ENCODE measurements at regions not wholly inside any gene's neighbourhood (a gene's known extent, or its start where the extent isn't known, plus 50 kb on each side); places are given as distances from the start of the nearest gene placed in this dataset.
"Not testable (repeated sequence)": the region's sequence is repeated elsewhere in the genome, so short reads cannot be mapped to it uniquely, and the experiment has no call there.

DNA sequence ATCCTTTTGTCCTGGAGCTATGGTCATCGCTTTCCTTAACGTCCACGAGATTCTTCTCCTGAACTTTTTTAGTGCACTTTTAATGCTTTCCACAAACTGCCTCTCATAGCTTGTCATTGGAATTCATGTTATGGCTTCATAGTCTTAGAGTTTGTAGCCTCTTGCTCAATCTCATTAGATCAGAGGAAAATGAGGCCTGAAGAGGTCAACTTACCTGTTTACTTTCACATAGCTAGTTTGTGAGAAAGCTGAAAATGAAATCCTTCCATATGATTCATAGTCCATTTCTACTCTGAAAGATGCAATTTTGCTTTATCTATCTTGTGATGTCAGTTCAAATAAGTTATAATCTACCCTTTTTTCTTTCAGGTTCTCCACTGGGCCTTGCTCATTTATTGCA lies 1747.2 kb upstream of the RAG2 start:
- Histone ChIP-seq H3K4me1 (ENCODE audit: insufficient read depth, low read length) (no peaks in the 10 kb centered on the region), H2BK5ac (ENCODE audit: insufficient read length, low read length) (no peak overlapping the region), H3K56ac (ENCODE audit: insufficient read length, low read depth, low read length) (no peak overlapping the region), H4K91ac (ENCODE audit: insufficient read length, low read depth, low read length) (no peak overlapping the region), H3K4ac (ENCODE audit: low read depth, low read length) (no peak overlapping the region), H2BK20ac (ENCODE audit: low read depth, low read length, poor library complexity, severe bottlenecking) (no peak overlapping the region), H3K27ac (ENCODE audit: insufficient read length, low read depth, low read length) (no peak overlapping the region), H3K79me2 (ENCODE audit: insufficient read depth, low read length) (no peaks in the 10 kb centered on the region), H2BK15ac (ENCODE audit: low read depth, low read length) (no peak overlapping the region), H3K27me3 (ENCODE audit: insufficient read depth, low read length) (no peaks in the 10 kb centered on the region), H4K20me1 (ENCODE audit: control insufficient read depth, insufficient read depth, insufficient read length) (no peaks in the 10 kb centered on the region), H3K9ac (ENCODE audit: extremely low read depth, insufficient read length, low read length) (no peak overlapping the region), H3K14ac (ENCODE audit: insufficient read depth, low read length) (no peak overlapping the region), H3K9me3 (ENCODE audit: control insufficient read depth, low read depth, low read length) (peaks cover 4% of the 10 kb centered on the region), H2AK5ac (ENCODE audit: insufficient read length, low read length) (no peak overlapping the region), H3T11ph (ENCODE audit: low read length) (no peak overlapping the region), H3K79me1 (ENCODE audit: insufficient read depth, low read depth, low read length, poor library complexity, severe bottlenecking) (no peaks in the 10 kb centered on the region), H4K8ac (replicated peaks; ENCODE audit: insufficient read length, low read depth, low read length) (no peak overlapping the region), H2AFZ (ENCODE audit: low read length) (no peak overlapping the region), H3K23ac (ENCODE audit: insufficient read length, low read depth, low read length) (no peak overlapping the region), H2BK12ac (ENCODE audit: insufficient read length, low read depth, low read length) (no peak overlapping the region), H2BK120ac (ENCODE audit: low read depth, low read length, poor library complexity, severe bottlenecking) (no peak overlapping the region), H3K18ac (ENCODE audit: insufficient read length, low read depth, low read length) (no peak overlapping the region), H4K5ac (ENCODE audit: insufficient read length, low read depth, low read length) (no peak overlapping the region), H3K4me2 (ENCODE audit: insufficient read depth, insufficient read length, low read length) (no peak overlapping the region), H3K23me2 (ENCODE audit: insufficient read length, low read depth, low read length, poor library complexity, severe bottlenecking) (no peaks in the 10 kb centered on the region)
- Mint-ChIP-seq H3K9me3 (peaks cover 3 to 15% of the 10 kb centered on the region in 2 experiments; a peak in 4 of 5 replicates), H3K4me1 (no peaks in the 10 kb centered on the region), H3K27ac (no peak overlapping the region; a peak in 1 of 7 replicates), H3K36me3 (ENCODE audit: insufficient read depth in 1 of 3, low read depth in 3 of 3) (peaks cover 7 to 15% (median 11%) of the 10 kb centered on the region in 3 experiments; a peak in 5 of 7 replicates), H3K27me3 (ENCODE audit: low read depth) (no peaks in the 10 kb centered on the region), H3K4me3 (no peak overlapping the region)
- WGBS (ENCODE audit: extremely low coverage, insufficient read length, low lambda C conversion rate) = no CpG with 5 or more reads among the region's 3 CpGs
- no peak for DNase-seq
- TF ChIP-seq CTCF (conservative IDR thresholded peaks at IDR 0.05) = no peak

- H3K79me1 ChIP-seq (ENCODE audit: insufficient read depth, low read depth, low read length, poor library complexity, severe bottlenecking); H3K9me3 Mint-ChIP-seq; H2BK12ac ChIP-seq (ENCODE audit: insufficient read length, low read depth, low read length); H4K91ac ChIP-seq (ENCODE audit: insufficient read length, low read depth, low read length); H3K36me3 Mint-ChIP-seq (ENCODE audit: insufficient read depth in 1 of 3, low read depth in 3 of 3); H3K27me3 ChIP-seq (ENCODE audit: insufficient read depth, low read length); H3K14ac ChIP-seq (ENCODE audit: insufficient read depth, low read length); H2AFZ ChIP-seq (ENCODE audit: low read length); H3K27ac Mint-ChIP-seq; H3T11ph ChIP-seq (ENCODE audit: low read length); H3K9me3 ChIP-seq (ENCODE audit: control insufficient read depth, low read depth, low read length); H3K4me2 ChIP-seq (ENCODE audit: insufficient read depth, insufficient read length, low read length); H3K23ac ChIP-seq (ENCODE audit: insufficient read length, low read depth, low read length); H3K23me2 ChIP-seq (ENCODE audit: insufficient read length, low read depth, low read length, poor library complexity, severe bottlenecking); H3K27me3 Mint-ChIP-seq (ENCODE audit: low read depth); H3K4me3 Mint-ChIP-seq; H2BK5ac ChIP-seq (ENCODE audit: insufficient read length, low read length); H3K4me1 ChIP-seq (ENCODE audit: insufficient read depth, low read length); H2AK5ac ChIP-seq (ENCODE audit: insufficient read length, low read length); DNase-seq; H2BK20ac ChIP-seq (ENCODE audit: low read depth, low read length, poor library complexity, severe bottlenecking); H3K18ac ChIP-seq (ENCODE audit: insufficient read length, low read depth, low read length); H3K79me2 ChIP-seq (ENCODE audit: insufficient read depth, low read length); H4K5ac ChIP-seq (ENCODE audit: insufficient read length, low read depth, low read length); H3K56ac ChIP-seq (ENCODE audit: insufficient read length, low read depth, low read length); H3K9ac ChIP-seq (ENCODE audit: extremely low read depth, insufficient read length, low read length); H4K20me1 ChIP-seq (ENCODE audit: control insufficient read depth, insufficient read depth, insufficient read length); H3K4me1 Mint-ChIP-seq; H2BK15ac ChIP-seq (ENCODE audit: low read depth, low read length); H2BK120ac ChIP-seq (ENCODE audit: low read depth, low read length, poor library complexity, severe bottlenecking); H4K8ac ChIP-seq (replicated peaks; ENCODE audit: insufficient read length, low read depth, low read length); H3K27ac ChIP-seq (ENCODE audit: insufficient read length, low read depth, low read length); H3K4ac ChIP-seq (ENCODE audit: low read depth, low read length): not testable (repeated sequence)
- WGBS (ENCODE audit: extremely low coverage, insufficient read length, low lambda C conversion rate) = no CpG with 5 or more reads among the region's 2 CpGs
Measured at GRCh38 chr11:38341612-38342011, 1743.6 kb upstream of the RAG2 start.
